ENCODE measurements at regions not wholly inside any gene's neighbourhood (a gene's known extent, or its start where the extent isn't known, plus 50 kb on each side); places are given as distances from the start of the nearest gene placed in this dataset.
"Not testable (repeated sequence)": the region's sequence is repeated elsewhere in the genome, so short reads cannot be mapped to it uniquely, and the experiment has no call there.

DNA sequence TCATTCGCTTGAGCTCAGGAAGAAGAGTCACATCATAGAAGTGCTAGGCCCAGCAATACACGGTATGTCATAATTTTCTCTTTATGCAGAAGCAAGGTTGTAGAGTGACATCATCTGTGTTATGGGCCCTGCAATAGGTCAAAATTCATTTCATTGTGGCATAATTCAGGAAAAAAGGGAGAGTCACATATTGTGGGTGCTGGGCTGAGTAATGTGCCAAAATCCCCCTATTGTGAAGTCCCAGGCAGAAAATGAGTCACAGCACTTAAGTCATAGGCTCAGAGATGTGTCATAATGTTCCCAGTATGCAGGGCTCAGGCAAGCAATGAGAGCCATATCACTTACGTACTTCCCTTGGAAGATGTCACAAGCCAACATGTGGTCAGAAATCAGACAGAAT is 1092.6 kb upstream of the AMELY start:
- DNase-seq (ENCODE audit: low read depth, low spot score): no peak
- no peak overlapping the region for H3K4me3 ChIP-seq (ENCODE audit: low read length)

DNA sequence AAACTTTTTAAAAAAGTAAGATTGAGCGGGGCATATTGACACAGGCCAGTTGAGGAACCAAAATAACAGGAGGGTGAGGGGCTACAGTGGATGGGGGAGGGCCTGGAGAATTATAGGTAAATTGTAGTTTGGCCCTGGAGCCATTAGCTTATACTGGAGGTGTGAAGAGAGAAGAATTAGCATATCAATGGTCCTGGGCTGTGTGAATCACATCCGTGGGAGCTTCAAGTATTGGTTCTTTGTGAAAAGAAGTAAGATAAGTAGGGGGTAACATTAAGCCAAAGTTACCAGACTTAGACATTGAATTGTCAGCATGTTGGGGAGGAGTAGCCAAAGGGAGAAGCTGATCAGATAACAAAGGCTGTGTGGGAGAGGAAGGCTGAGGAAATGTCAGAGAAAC is 1085.2 kb upstream of the AMELY start:
- no peak overlapping the region for H3K4me3 ChIP-seq (ENCODE audit: low read length)
- no peak for DNase-seq (ENCODE audit: low read depth, low spot score)

DNA sequence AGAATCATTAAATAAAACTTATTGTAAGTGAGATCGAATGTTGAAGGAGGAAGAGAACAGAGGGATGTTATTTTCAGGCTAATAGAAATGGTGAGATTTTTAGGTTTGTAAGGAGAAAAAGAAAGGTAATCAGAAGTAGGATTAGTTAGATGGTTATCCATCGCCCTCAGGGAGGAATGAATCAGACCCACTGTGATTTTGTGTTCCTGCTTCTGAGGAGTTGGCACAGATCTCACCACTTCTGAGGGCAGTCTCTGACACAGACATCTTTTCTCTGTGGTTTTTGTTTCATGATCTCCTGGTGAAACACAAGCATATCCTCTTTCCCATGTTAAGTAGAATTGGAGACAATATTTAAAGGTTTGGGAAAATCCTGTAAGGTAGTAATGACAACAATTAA is 1083.2 kb upstream of the AMELY start:
- not testable (repeated sequence) for DNase-seq (ENCODE audit: low read depth, low spot score)

DNA sequence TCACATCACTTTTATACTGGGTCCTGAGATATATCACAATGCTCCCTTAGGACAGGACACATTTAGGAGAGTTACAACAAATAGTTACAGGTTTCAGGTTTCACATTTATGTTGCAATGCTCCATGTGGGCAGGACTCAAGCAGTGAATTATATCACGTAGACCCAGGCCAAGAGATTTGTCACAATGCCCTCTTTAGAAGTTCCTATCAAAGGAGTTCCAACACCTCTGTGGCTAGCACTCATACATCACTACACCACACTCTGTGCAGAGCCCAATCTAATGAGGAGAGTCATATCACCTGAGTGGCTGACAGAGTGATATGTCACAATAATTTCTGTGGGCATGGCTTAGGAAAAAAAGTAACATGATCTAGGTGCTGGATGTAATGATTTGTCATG is 1068.2 kb upstream of the AMELY start:
- H3K4me3 ChIP-seq (ENCODE audit: low read length): no peak overlapping the region
- no peak for DNase-seq (ENCODE audit: low read depth, low spot score)

More for the DNA sequence above, 1083.2 kb upstream of the AMELY start:
- not testable (repeated sequence) for H3K4me3 ChIP-seq (ENCODE audit: low read length)

GRCh38 chrY:7977301-7977700 is 1065.7 kb upstream of the AMELY start:
- no peak for DNase-seq (ENCODE audit: low read depth, low spot score)

DNA sequence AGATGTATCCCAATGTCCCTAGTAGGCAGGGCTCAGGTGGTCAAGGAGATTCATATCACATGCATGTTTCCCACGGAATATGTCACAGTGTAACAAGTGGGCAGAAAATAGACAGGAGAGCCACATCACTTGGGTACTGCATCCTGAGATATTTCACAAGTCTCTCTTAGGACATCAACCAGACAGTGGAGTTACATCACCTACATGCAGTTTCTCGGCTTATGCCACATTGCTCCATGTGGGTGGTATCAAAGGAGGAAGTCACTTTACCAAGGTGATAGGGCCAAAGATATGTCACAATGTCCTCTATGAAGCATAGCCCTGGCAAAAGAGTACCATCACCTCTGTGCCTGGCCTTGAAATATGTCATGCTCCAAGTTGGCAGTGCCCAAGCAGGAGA is 1056.7 kb upstream of the AMELY start:
- no peak for DNase-seq (ENCODE audit: low read depth, low spot score)
- H3K4me3 ChIP-seq (ENCODE audit: low read length): no peak overlapping the region

More at GRCh38 chrY:7977301-7977700, 1065.7 kb upstream of the AMELY start:
- no peak overlapping the region for H3K4me3 ChIP-seq (ENCODE audit: low read length)

GRCh38 chrY:7966916-7967315 is 1055.4 kb upstream of the AMELY start:
- no peak overlapping the region for H3K4me3 ChIP-seq (ENCODE audit: low read length)
- no peak for DNase-seq (ENCODE audit: low read depth, low spot score)

DNA sequence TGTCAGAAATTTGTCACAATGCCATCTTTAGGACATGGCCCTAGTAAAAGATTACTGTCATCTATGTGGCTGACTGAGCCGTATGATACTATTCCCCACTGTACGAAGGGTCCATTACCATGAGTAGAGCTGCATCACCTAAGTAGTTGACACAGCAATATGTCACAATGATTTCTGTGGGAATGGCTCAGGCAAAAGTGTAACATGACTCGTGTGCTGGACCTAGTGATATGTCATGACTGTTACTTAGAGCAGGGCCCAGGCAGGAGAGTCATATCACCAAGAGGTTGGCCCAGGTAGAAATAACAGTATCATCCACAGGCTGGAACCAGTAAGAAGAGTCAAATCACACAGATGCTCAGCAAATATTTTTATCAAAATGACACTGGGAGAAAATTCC is 1051.8 kb upstream of the AMELY start:
- DNase-seq (ENCODE audit: low read depth, low spot score): no peak

DNA sequence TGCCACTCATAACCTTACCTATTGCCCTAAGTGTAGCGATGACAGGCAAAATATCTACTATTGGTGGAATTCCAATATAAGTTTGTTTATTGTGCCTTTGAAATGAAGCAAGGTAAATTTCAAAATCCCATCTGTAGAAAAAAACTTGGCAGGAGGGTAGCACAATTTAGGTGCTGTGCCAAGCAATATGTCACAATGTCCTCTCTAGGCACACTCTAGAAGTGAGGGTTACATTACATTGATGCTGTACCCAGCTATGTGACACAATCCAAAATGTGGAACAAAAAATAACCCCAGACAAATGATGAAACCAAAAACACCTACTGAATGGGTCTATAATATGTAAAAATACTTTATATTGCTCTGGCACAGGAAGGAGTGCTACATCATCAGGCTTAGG is 1050.8 kb upstream of the AMELY start:
- H3K4me3 ChIP-seq (ENCODE audit: low read length): no peak overlapping the region
- DNase-seq (ENCODE audit: low read depth, low spot score): no peak

More for the DNA sequence above, 1051.8 kb upstream of the AMELY start:
- H3K4me3 ChIP-seq (ENCODE audit: low read length): no peak overlapping the region

DNA sequence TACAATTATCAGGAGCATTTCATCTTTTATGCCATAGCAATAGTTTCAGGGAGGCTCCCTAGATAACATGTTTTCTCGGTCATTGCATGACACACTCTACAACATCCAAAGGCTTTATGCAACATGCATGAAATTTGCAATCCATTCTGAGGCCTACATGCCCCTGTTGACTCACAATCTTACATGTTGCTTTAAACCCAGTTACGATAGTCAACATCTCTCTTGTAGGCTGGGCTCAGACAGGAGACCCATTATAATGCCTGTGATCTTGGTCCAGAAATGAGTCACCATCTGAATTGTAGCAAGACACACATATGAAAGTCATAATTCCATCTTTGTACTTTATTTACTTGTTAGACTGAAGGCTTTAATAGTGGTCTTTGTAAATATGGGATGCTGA is 1050.3 kb upstream of the AMELY start:
- no peak for DNase-seq (ENCODE audit: low read depth, low spot score)
- H3K4me3 ChIP-seq (ENCODE audit: low read length): no peak overlapping the region

DNA sequence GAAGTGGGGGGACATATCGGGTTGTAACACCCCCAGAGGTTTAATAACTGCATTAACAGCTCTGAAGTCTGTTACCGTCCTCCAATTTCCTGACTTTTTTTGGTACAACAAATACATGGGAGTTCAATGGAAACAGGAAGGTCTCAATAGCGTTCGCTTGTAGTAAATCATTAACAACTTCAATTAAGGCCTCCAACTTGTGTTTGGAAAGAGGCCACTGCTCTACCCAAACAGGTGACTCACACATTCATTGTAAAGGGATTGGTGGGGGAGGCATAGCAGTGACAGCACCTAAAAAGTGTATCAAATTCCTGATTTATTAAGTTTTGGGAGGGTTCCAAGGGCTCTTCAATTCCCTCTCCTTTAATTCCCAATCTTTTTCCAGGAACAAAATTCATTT is 1046.2 kb upstream of the AMELY start:
- H3K4me3 ChIP-seq (ENCODE audit: low read length): no peak overlapping the region
- DNase-seq (ENCODE audit: low read depth, low spot score): no peak

DNA sequence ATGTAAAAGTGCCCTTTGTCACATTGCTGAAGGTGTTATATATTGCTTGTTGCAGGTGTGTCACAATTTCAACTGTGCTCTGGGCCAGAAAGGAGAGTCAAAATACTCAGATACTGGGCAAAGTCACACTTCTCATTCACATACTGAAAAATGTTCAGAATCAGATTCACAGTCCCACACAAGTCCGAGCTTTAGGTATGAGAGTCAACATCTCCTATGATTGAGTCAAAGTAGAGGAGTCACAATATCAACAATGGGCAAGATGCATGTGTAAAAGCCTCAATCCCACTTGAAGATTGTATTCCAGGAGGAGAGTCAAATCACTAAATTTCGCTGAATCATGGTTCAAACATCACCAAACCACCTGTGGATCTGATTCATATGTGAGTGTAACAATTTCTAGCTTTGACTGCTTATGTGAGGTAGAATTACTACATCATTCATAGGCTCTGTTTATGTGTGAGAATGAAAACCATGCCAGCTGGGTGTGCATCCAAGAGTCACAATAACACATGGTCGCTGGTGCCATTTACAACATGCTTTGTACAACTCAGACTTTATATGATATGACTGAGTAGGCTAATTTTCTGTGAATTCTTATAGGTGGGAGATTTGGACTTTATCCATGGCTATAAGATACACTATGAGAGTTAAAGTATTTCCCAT is 1039.8 kb upstream of the AMELY start:
- DNase-seq (ENCODE audit: low read depth, low spot score): no peak

DNA sequence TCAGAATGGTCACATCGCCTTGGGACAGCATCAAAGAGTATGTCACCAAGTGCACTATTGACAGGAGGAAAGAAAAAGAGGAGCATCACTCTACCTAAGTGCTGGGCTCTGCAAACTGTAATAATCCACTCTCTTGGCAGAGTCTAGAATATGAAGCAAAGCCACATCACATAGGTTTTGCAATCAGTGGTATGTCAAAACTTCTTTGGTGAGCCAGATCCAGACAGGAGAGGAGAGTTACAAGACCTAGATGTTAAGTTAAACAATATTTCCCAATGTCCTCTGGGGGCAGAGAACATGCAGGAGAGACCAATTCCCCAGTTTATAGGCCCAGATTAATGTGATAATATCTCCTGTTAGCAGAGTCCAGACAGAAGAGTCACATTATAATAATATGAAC is 1032.6 kb upstream of the AMELY start:
- no peak overlapping the region for H3K4me3 ChIP-seq (ENCODE audit: low read length)

More for the DNA sequence above, 1039.8 kb upstream of the AMELY start:
- H3K4me3 ChIP-seq (ENCODE audit: low read length): no peak overlapping the region

DNA sequence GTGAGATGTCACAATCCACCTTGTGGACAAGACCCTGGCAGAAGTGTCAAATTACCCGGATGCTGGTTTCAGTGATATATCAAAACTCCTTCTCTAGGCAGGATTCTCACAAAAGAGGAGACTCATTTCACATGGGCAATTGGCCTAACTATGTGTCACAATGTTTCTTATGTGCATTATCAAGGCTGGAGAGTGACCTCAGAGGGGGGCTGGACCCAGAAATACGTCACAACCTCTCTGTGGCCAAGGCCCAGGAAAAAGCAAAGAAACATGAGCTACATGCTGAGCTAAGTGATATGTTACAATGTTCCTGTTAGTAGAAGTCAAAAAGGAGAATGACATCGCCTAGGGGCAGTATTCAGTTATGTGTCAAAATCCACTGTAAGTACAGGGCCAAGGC is 1031.2 kb upstream of the AMELY start:
- DNase-seq (ENCODE audit: low read depth, low spot score): no peak

More for the DNA sequence above, 1032.6 kb upstream of the AMELY start:
- DNase-seq (ENCODE audit: low read depth, low spot score): no peak

DNA sequence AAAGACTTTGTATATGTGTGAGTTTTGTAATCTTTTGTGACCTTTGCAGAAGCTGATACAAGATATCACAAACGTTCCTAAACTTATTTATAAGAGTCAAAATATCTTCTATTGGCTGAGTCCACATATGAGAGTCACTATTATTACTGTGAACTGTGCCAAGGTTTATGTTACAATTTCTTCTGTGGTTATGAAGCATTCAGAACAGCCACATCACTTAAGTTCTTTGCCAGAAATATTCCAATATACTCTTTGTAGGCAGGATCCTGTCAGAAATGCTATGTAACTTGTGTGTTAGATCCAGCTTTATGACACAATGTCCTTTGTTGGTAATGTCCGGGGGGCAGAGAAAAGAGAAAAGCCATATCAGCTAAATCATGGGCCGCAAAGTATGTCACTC is 1030.3 kb upstream of the AMELY start:
- no peak overlapping the region for H3K4me3 ChIP-seq (ENCODE audit: low read length)
- no peak for DNase-seq (ENCODE audit: low read depth, low spot score)

More for the DNA sequence above, 1031.2 kb upstream of the AMELY start:
- no peak overlapping the region for H3K4me3 ChIP-seq (ENCODE audit: low read length)

DNA sequence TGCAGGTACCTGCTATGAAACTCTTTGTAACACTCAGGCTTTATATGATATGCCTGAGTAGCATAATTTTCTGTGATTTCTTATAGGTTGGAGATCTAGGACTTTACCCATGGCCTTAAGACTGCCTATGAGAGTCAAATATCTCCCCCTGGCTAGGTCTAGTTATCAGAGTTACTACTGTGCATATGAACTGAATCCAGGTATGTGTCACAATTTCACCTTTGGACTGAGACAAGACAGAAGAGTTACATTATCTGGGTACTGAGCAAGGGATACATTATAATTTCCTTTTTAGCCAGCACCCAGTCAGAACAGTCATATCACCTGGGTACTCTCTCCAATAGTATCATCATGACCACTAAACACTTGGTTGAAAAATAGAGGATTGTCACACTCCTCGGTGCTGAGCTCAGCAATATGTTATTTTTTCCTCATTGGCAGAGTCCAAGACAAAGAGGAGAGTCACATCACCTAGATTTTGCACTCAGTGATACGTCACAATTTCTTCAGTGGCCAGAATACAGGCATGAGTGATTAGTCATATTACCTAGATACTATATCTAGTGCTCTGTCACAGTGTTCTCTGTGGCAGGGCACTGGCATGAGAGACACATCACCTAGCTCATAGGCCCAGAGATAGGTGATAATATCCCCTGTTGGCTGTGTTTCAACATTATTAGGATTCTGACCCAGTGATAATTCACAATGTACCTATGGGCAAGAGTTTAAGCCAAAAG is 1027.6 kb upstream of the AMELY start:
- DNase-seq (ENCODE audit: low read depth, low spot score): no peak

GRCh38 chrY:7936831-7937230 is 1025.3 kb upstream of the AMELY start:
- no peak overlapping the region for H3K4me3 ChIP-seq (ENCODE audit: low read length)
- no peak for DNase-seq (ENCODE audit: low read depth, low spot score)

More for the DNA sequence above, 1027.6 kb upstream of the AMELY start:
- no peak overlapping the region for H3K4me3 ChIP-seq (ENCODE audit: low read length)

DNA sequence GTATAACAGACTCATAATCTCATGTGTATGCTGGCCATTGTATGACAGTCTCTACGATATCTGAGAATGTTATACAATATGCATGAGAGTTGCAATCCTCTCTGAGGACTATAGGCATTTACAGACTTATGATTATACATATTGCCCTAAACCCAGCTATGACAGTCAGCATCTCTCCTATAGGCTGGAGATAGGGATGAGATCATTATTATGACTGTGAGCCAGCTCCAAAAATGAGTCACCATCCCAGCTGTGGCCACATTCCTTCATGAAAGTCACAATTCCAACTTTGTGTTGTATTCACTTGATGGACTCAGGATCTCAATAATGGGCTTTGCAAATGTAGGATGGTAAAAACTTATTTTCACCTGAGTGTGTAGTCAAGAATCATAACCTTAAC is 1024.5 kb upstream of the AMELY start:
- no peak overlapping the region for H3K4me3 ChIP-seq (ENCODE audit: low read length)
- no peak for DNase-seq (ENCODE audit: low read depth, low spot score)

DNA sequence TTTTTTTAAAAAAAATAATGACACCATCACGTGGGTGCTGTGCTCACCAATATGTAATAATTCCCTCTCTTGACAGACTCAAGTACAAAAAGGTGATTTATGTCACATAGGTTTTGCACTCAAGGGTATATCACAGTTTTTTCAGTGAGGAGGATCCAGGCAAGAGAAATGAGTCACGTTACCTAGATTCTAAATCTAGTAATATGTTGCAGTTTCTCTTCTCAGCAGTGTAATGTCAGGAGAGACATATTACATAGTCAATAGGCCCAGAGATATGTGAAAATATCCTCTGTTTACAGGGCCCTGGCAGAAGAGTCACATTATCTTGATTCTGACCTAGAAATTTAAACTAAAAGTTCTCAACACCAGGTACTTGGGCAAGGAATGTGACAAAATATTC is 1024.1 kb upstream of the AMELY start:
- no peak for DNase-seq (ENCODE audit: low read depth, low spot score)
- H3K4me3 ChIP-seq (ENCODE audit: low read length): no peak overlapping the region

DNA sequence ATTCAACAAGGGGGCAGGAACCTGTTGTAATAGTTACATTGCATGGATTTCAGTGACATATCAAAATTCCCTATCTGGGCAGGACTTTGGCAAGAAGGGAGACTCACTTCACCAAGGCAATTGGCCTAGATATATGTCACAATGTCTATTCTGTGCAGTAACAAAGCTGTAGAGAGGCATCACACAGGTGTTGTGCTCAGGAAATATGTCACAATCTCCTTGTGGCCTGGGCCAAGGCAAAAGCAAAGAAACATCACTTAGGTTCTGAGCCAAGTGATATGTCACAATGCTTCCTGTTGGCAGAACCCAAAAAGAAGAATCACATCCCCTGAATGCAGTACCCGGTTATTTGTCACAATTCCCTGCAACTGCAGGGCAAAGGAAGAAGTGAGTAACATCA is 1020.9 kb upstream of the AMELY start:
- no peak overlapping the region for H3K4me3 ChIP-seq (ENCODE audit: low read length)
- no peak for DNase-seq (ENCODE audit: low read depth, low spot score)

- H3K4me3 ChIP-seq (ENCODE audit: low read length): no peak overlapping the region
- no peak for DNase-seq (ENCODE audit: low read depth, low spot score)
Observed at GRCh38 chrY:7929866-7930265, 1018.3 kb upstream of the AMELY start.
